ENCODE measurements at regions not wholly inside any gene's neighbourhood (a gene's known extent, or its start where the extent isn't known, plus 50 kb on each side); places are given as distances from the start of the nearest gene placed in this dataset.
A peak's percentile ranks its signal among the peaks of the same experiment; 100 is the strongest.

DNA sequence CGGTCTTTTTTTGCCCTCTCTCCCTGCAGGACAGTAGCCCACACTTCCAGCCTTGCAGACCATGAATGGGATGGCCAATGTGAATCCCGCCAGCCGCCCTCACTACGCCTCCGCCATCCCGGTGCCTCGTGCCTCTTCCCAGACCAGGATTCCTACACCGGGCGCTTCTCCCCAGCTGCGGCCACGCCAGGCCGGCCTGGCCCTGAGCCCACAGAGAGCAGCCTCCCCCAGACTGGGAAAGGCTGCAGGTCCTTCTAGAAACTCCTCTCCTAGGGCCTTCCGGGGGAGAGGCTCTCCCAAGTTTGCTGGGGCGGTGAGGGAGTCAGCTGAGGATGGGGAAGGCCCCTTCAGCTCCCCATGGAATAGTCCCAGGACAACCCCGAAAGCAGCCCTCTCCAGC lies 83.9 kb downstream of the NAV1 start:
- CTCF ChIA-PET, result no interaction called here
- Histone ChIP-seq H3K36me3 (ENCODE audit: insufficient read depth, low read length, poor library complexity, severe bottlenecking) (no peaks in the 10 kb centered on the region), H3K4me1 (ENCODE audit: insufficient read depth, low read length, poor library complexity, severe bottlenecking) (peaks cover 3% of the 10 kb centered on the region), H3K9me3 (ENCODE audit: low read depth, low read length, poor library complexity, severe bottlenecking) (no peaks in the 10 kb centered on the region), H3K27me3 (replicated peaks; ENCODE audit: insufficient read depth, low read depth, low read length, poor library complexity) (no peaks in the 10 kb centered on the region), H3K4me3 (ENCODE audit: low read depth, low read length, poor library complexity, severe bottlenecking) (no peak overlapping the region), H3K27ac (ENCODE audit: low read depth, low read length, poor library complexity, severe bottlenecking) (no peak overlapping the region)
- POLR2A ChIA-PET (ENCODE audit: low non-redundant PET), result no interaction called here
- intact Hi-C loops (cut with micrococcal nuclease; ENCODE audit: unreplicated experiment), result no loop called here
- BruUV-seq (replicated peaks), result no TSS peak
- TF ChIP-seq EZH2 (IDR thresholded peaks at IDR 0.05; ENCODE audit: borderline replicate concordance, low read depth, low read length, poor library complexity, severe bottlenecking), result no peak
- TF ChIP-seq, protein P1, sequence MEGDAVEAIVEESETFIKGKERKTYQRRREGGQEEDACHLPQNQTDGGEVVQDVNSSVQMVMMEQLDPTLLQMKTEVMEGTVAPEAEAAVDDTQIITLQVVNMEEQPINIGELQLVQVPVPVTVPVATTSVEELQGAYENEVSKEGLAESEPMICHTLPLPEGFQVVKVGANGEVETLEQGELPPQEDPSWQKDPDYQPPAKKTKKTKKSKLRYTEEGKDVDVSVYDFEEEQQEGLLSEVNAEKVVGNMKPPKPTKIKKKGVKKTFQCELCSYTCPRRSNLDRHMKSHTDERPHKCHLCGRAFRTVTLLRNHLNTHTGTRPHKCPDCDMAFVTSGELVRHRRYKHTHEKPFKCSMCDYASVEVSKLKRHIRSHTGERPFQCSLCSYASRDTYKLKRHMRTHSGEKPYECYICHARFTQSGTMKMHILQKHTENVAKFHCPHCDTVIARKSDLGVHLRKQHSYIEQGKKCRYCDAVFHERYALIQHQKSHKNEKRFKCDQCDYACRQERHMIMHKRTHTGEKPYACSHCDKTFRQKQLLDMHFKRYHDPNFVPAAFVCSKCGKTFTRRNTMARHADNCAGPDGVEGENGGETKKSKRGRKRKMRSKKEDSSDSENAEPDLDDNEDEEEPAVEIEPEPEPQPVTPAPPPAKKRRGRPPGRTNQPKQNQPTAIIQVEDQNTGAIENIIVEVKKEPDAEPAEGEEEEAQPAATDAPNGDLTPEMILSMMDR (conservative IDR thresholded peaks at IDR 0.05; ENCODE audit: low read depth, low read length), result no peak
- DNase-seq (ENCODE audit: low spot score), result no peak

- TF ChIP-seq EZH2 (IDR thresholded peaks at IDR 0.05; ENCODE audit: borderline replicate concordance, low read depth, low read length, poor library complexity, severe bottlenecking), result no peak
- TF ChIP-seq, protein P1 (conservative IDR thresholded peaks at IDR 0.05; ENCODE audit: low read depth, low read length), result no peak
- intact Hi-C loops (cut with micrococcal nuclease; ENCODE audit: unreplicated experiment), result no loop called here
- Histone ChIP-seq H3K27me3 (replicated peaks; ENCODE audit: insufficient read depth, low read depth, low read length, poor library complexity) (no peaks in the 10 kb centered on the region), H3K27ac (ENCODE audit: low read depth, low read length, poor library complexity, severe bottlenecking) (no peak overlapping the region), H3K4me3 (ENCODE audit: low read depth, low read length, poor library complexity, severe bottlenecking) (no peak overlapping the region), H3K4me1 (ENCODE audit: insufficient read depth, low read length, poor library complexity, severe bottlenecking) (peaks cover 14% of the 10 kb centered on the region), H3K36me3 (ENCODE audit: insufficient read depth, low read length, poor library complexity, severe bottlenecking) (no peaks in the 10 kb centered on the region), H3K9me3 (ENCODE audit: low read depth, low read length, poor library complexity, severe bottlenecking) (no peaks in the 10 kb centered on the region)
- POLR2A ChIA-PET (ENCODE audit: low non-redundant PET), result no interaction called here
- no peak for DNase-seq (ENCODE audit: low spot score)
- CTCF ChIA-PET, result no interaction called here
- BruUV-seq (replicated peaks), result no TSS peak
These were observed 85.9 kb downstream of the NAV1 start for GRCh38 chr1:201624741-201625225.

DNA sequence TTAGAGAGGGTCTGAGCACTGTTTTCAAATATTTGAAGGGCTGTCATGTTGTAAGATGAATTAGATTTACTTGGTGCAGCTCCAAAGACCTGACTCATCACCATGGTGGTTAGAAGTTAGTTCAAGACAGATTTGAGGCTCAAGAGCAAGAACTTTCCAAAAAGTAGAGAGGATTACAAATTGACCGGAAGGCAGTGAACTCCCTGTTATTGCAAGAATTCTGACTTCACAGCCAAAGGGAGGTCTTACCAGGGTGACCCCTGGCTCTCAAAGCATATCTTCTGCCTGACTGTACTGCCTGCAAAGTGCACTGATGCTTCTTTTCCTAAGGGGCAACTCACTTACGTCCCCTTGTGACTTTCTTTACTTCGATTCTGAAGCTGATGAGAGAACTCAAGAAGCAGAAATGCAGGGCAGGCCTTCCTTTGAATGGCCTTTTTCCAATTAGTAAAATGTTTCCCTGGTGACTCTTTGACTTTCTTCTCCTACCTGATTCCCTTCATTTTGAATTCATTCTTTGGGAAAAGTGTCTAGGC lies 86.4 kb downstream of the NAV1 start:
- no peak for DNase-seq (ENCODE audit: low spot score)
- no TSS peak for BruUV-seq (replicated peaks)
- Histone ChIP-seq H3K27ac (ENCODE audit: low read depth, low read length, poor library complexity, severe bottlenecking) (peak overlapping the region; percentile 25), H3K27me3 (replicated peaks; ENCODE audit: insufficient read depth, low read depth, low read length, poor library complexity) (no peaks in the 10 kb centered on the region), H3K4me1 (ENCODE audit: insufficient read depth, low read length, poor library complexity, severe bottlenecking) (peaks cover 14% of the 10 kb centered on the region), H3K36me3 (ENCODE audit: insufficient read depth, low read length, poor library complexity, severe bottlenecking) (no peaks in the 10 kb centered on the region), H3K4me3 (ENCODE audit: low read depth, low read length, poor library complexity, severe bottlenecking) (no peak overlapping the region), H3K9me3 (ENCODE audit: low read depth, low read length, poor library complexity, severe bottlenecking) (no peaks in the 10 kb centered on the region)
- intact Hi-C loops (cut with micrococcal nuclease; ENCODE audit: unreplicated experiment), result no loop called here
- ChIA-PET POLR2A (ENCODE audit: low non-redundant PET) (no interaction called here), CTCF (no interaction called here)
- no peak for TF ChIP-seq EZH2 (IDR thresholded peaks at IDR 0.05; ENCODE audit: borderline replicate concordance, low read depth, low read length, poor library complexity, severe bottlenecking)
- TF ChIP-seq, protein P1 (conservative IDR thresholded peaks at IDR 0.05; ENCODE audit: low read depth, low read length), result no peak
